HCT116 (cell line): ENCODE measurements at regions not wholly inside any gene's neighbourhood (a gene's known extent, or its start where the extent isn't known, plus 50 kb on each side); places are given as distances from the start of the nearest gene placed in this dataset.

ENCODE experiments used
- ATAC-seq: fragments of 200-7000 bp; cut with Tn5 transposase; 2 replicates; pipeline ENCODE4 v1.9.1; 2020; ENCODE audit warnings: mild to moderate bottlenecking, moderate library complexity
- BruUV-seq: library from RNA; stranded (reverse); fragments of 400-500 nt; replicated peaks from 2 replicates; lab custom pipeline; 2021; lab: Mats Ljungman, UMichigan
- CTCF ChIA-PET: fragments of 300-600 bp; sonication (Branson Sonifier 250); formaldehyde crosslinking; loops from one replicate; lab custom pipeline; 2021; ENCODE audit warnings: antibody characterized with exemption; lab: Charles Lee
- POLR2A ChIA-PET: fragments of 300-600, 350-600 bp; sonication (Branson Sonifier 250); formaldehyde crosslinking; loops from one replicate; lab custom pipeline; 2021; ENCODE audit warnings: antibody characterized with exemption; lab: Charles Lee
- RAD21 ChIA-PET, 2 experiments: fragments of 300-600 bp; sonication (Branson Sonifier 250); formaldehyde crosslinking; loops; one replicate each; lab custom pipeline; 2023; ENCODE audit warnings: low total read pairs in 2 of 2; ENCODE audit not compliant: uncharacterized antibody in 2 of 2, unreplicated experiment in 2 of 2, low non-redundant PET in 1 of 2; lab: Charles Lee
- DNase-seq: peaks from one replicate; pipeline ENCODE4 v3.0.0-alpha.2; 2010; ENCODE audit warnings: low read depth, low spot score
- H2AFZ ChIP-seq: fragments of 200-600 bp; shearing (Covaris generic), sonication (generic); 2 replicates; pipeline ENCODE4 v1.6.1; 2017; ENCODE audit warnings: low read depth, mixed run types, mixed read lengths, antibody characterized with exemption, low read length; ENCODE audit not compliant: poor library complexity, severe bottlenecking
- H3K27ac ChIP-seq: 2 replicates; pipeline ENCODE4 v1.5.1; 2012; ENCODE audit warnings: low read depth, low read length
- H3K27me3 ChIP-seq: fragments of 200-600 bp; sonication (generic); 2 replicates; pipeline ENCODE4 v1.6.1; 2016; ENCODE audit warnings: mixed run types, low read length, mixed read lengths; ENCODE audit not compliant: insufficient read depth
- H3K36me3 ChIP-seq, 2 experiments: fragments of 200-500 bp in 1 of 2; fragments of 200-600 bp in 1 of 2; sonication (Bioruptor generic) in 1 of 2; sonication (generic) in 1 of 2; 2 replicates each; pipeline versions ENCODE4 v1.5.1 to v1.6.1; 2014 to 2016; ENCODE audit warnings: low read length in 2 of 2, inconsistent platforms in 1 of 2, mixed read lengths in 1 of 2, mixed run types in 1 of 2; ENCODE audit not compliant: insufficient read depth in 2 of 2, control insufficient read depth in 1 of 2
- H3K4me1 ChIP-seq, 2 experiments: fragments of 200-600 bp in 1 of 2; sonication (generic) in 1 of 2; 2 replicates each; pipeline versions ENCODE4 v1.5.1 to v1.6.1; 2012 to 2017; ENCODE audit warnings: low read length in 2 of 2, inconsistent platforms in 1 of 2, mild to moderate bottlenecking in 1 of 2, mixed read lengths in 1 of 2, mixed run types in 1 of 2, moderate library complexity in 1 of 2; ENCODE audit not compliant: insufficient read depth in 2 of 2, control insufficient read depth in 1 of 2
- H3K4me2 ChIP-seq: fragments of 200-600 bp; sonication (generic); 2 replicates; pipeline ENCODE4 v1.6.1; 2017; ENCODE audit warnings: mixed run types, low read length, mixed read lengths
- H3K4me3 ChIP-seq, 2 experiments: fragments of 200-600 bp in 1 of 2; sonication (generic) in 1 of 2; replicated peaks in 1 of 2; 2 replicates each; pipeline ENCODE4 v1.5.1; 2011 to 2016; ENCODE audit warnings: low read length in 2 of 2, control low read depth in 1 of 2, low read depth in 1 of 2, mild to moderate bottlenecking in 1 of 2, mixed read lengths in 1 of 2, mixed run types in 1 of 2
- H3K79me2 ChIP-seq: fragments of 200-600 bp; sonication (generic); 2 replicates; pipeline ENCODE4 v1.6.1; 2017; ENCODE audit warnings: mild to moderate bottlenecking, mixed run types, low read length, moderate library complexity, mixed read lengths; ENCODE audit not compliant: insufficient read depth
- H3K9ac ChIP-seq: fragments of 200-600 bp; sonication (generic); 2 replicates; pipeline ENCODE4 v1.6.1; 2016; ENCODE audit warnings: low read length, mixed read lengths
- H3K9me2 ChIP-seq: fragments of 200-600 bp; sonication (generic), shearing (Covaris generic); 2 replicates; pipeline ENCODE4 v1.6.1; 2017; ENCODE audit warnings: mixed run types, mild to moderate bottlenecking, moderate library complexity; ENCODE audit not compliant: insufficient read depth
- H3K9me3 ChIP-seq, 2 experiments: fragments of 200-500 bp in 1 of 2; fragments of 200-600 bp in 1 of 2; sonication (Bioruptor generic) in 1 of 2; sonication (generic) in 1 of 2; 2 replicates each; pipeline ENCODE4 v1.6.1; 2014 to 2017; ENCODE audit warnings: low read length in 2 of 2, mixed read lengths in 2 of 2, inconsistent platforms in 1 of 2, low read depth in 1 of 2, mild to moderate bottlenecking in 1 of 2, mixed run types in 1 of 2, moderate library complexity in 1 of 2; ENCODE audit not compliant: control insufficient read depth in 1 of 2, insufficient read depth in 1 of 2
- H4K20me1 ChIP-seq: fragments of 200-600 bp; sonication (generic), shearing (Covaris generic); 2 replicates; pipeline ENCODE4 v1.6.1; 2017; ENCODE audit warnings: mixed run types, mild to moderate bottlenecking, moderate library complexity; ENCODE audit not compliant: insufficient read depth
- CBX3 ChIP-seq: IDR thresholded peaks from 2 replicates; pipeline ENCODE4 v1.6.1; 2012; ENCODE audit warnings: low read depth
- CEBPB ChIP-seq: IDR thresholded peaks from 2 replicates; pipeline ENCODE4 v1.6.1; 2012; ENCODE audit warnings: low read depth
- EZH2 ChIP-seq: fragments of 200-600 bp; sonication (generic); IDR thresholded peaks from 2 replicates; pipeline ENCODE4 v1.6.1; 2017; ENCODE audit warnings: antibody characterized with exemption, mixed run types
- EZH2phosphoT487 ChIP-seq: fragments of 200-600 bp; IDR thresholded peaks from 2 replicates; pipeline ENCODE4 v1.6.1; 2018; ENCODE audit warnings: antibody characterized with exemption, borderline replicate concordance
- FOSL1 ChIP-seq: IDR thresholded peaks from 2 replicates; pipeline ENCODE4 v1.6.1; 2012; ENCODE audit warnings: low read depth
- JUND ChIP-seq: IDR thresholded peaks from 2 replicates; pipeline ENCODE4 v1.6.1; 2012
- POLR2A ChIP-seq: IDR thresholded peaks from 2 replicates; pipeline ENCODE4 v1.7.0; 2011; ENCODE audit warnings: borderline replicate concordance; ENCODE audit not compliant: insufficient read depth, insufficient read length; ENCODE audit errors: extremely low read depth
- POLR2AphosphoS5 ChIP-seq: IDR thresholded peaks from 2 replicates; pipeline ENCODE4 v1.6.1; 2011; ENCODE audit warnings: mild to moderate bottlenecking, low read depth, low read length, moderate library complexity
- SP1 ChIP-seq: IDR thresholded peaks from 2 replicates; pipeline ENCODE4 v1.6.1; 2012; ENCODE audit warnings: low read depth
- SRF ChIP-seq: IDR thresholded peaks from 2 replicates; pipeline ENCODE4 v1.6.1; 2012; ENCODE audit warnings: low read depth
- TCF7L2 ChIP-seq: IDR thresholded peaks from 2 replicates; pipeline ENCODE4 v1.7.0; 2011; ENCODE audit warnings: borderline replicate concordance, inconsistent platforms; ENCODE audit not compliant: insufficient read depth, insufficient read length; ENCODE audit errors: extremely low read depth
- YY1 ChIP-seq: IDR thresholded peaks from 2 replicates; pipeline ENCODE4 v1.6.1; 2011; ENCODE audit warnings: low read length, low read depth, moderate library complexity, mild to moderate bottlenecking; ENCODE audit not compliant: insufficient replicate concordance; ENCODE audit errors: extremely low read depth
- ZFX ChIP-seq: fragments of 450-650 bp; IDR thresholded peaks from 2 replicates; pipeline ENCODE4 v1.6.1; 2017
- intact Hi-C: fragments of 100-400 bp; cut with micrococcal nuclease; formaldehyde crosslinking; loops from 2 replicates; pipeline ENCODE4 v1.10.0; 2022
- TF ChIP-seq, protein P1 (sequence below): IDR thresholded peaks from 2 replicates; pipeline ENCODE4 v1.6.1; 2012
- TF ChIP-seq, protein P2 (sequence below): IDR thresholded peaks from 2 replicates; pipeline ENCODE4 v1.6.1; 2011; ENCODE audit warnings: mild to moderate bottlenecking, low read length, moderate library complexity; ENCODE audit not compliant: insufficient replicate concordance; ENCODE audit errors: extremely low read depth
- TF ChIP-seq, protein P3 (sequence below): IDR thresholded peaks from 2 replicates; pipeline ENCODE4 v1.6.1; 2012
- TF ChIP-seq, protein P4 (sequence below): IDR thresholded peaks from 2 replicates; pipeline ENCODE4 v1.6.1; 2012; ENCODE audit warnings: low read depth
- TF ChIP-seq, protein P5 (sequence below), 3 experiments: fragments of 200-600 bp in 1 of 3; sonication (generic) in 1 of 3; IDR thresholded peaks in 2 of 3; conservative IDR thresholded peaks in 1 of 3; 2 replicates each; pipeline ENCODE4 v1.5.1; 2012 to 2017; ENCODE audit warnings: low read depth in 2 of 3, low read length in 2 of 3, antibody characterized with exemption in 1 of 3, borderline replicate concordance in 1 of 3, control low read depth in 1 of 3, mild to moderate bottlenecking in 1 of 3, mixed read lengths in 1 of 3, mixed run types in 1 of 3, moderate library complexity in 1 of 3; ENCODE audit not compliant: insufficient read depth in 1 of 3

DNA sequence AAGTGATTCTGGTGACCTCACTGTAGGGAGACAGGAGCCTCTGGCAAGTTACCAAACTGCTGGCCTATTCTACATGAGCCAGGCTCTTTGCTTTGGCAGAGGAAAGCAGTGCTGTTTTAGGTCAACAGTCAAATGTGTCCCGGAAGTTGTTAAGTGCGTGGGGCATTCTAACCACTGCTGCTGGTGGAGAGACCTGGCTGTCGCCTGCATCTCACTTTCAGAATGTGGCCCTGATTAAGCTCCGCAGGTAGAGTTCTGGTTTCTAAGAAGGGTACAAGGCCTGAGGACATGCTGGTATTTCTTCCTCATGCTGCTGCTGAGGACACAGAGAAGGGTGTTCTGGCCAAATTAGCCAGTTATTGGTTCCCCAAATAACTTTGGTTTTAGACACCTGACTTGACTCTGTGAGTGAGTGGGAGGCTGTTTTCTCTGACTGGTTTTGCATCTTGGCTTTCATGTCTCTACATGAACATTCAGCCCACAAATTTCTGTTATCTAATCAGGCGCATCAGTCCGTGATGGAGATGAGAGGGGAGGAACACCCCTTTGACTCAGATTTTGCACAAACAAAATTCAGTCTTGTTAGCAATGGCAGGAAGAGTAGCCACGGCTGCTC is 120.8 kb downstream of the LMO4 start:
- intact Hi-C loops: no loop called here
- no peak overlapping the region for H3K4me2 ChIP-seq
- TF ChIP-seq CBX3 (no peak), ZFX (no peak), FOSL1 (no peak), JUND (no peak), TCF7L2 (no peak), POLR2AphosphoS5 (no peak), POLR2A (no peak), SRF (no peak), YY1 (no peak), SP1 (no peak), EZH2 (no peak), EZH2phosphoT487 (no peak), CEBPB (no peak)
- TF ChIP-seq, protein P1, sequence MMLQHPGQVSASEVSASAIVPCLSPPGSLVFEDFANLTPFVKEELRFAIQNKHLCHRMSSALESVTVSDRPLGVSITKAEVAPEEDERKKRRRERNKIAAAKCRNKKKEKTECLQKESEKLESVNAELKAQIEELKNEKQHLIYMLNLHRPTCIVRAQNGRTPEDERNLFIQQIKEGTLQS: no peak
- TF ChIP-seq, protein P2, sequence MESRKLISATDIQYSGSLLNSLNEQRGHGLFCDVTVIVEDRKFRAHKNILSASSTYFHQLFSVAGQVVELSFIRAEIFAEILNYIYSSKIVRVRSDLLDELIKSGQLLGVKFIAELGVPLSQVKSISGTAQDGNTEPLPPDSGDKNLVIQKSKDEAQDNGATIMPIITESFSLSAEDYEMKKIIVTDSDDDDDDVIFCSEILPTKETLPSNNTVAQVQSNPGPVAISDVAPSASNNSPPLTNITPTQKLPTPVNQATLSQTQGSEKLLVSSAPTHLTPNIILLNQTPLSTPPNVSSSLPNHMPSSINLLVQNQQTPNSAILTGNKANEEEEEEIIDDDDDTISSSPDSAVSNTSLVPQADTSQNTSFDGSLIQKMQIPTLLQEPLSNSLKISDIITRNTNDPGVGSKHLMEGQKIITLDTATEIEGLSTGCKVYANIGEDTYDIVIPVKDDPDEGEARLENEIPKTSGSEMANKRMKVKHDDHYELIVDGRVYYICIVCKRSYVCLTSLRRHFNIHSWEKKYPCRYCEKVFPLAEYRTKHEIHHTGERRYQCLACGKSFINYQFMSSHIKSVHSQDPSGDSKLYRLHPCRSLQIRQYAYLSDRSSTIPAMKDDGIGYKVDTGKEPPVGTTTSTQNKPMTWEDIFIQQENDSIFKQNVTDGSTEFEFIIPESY: no peak
- TF ChIP-seq, protein P3, sequence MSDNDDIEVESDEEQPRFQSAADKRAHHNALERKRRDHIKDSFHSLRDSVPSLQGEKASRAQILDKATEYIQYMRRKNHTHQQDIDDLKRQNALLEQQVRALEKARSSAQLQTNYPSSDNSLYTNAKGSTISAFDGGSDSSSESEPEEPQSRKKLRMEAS: no peak
- TF ChIP-seq, protein P4, sequence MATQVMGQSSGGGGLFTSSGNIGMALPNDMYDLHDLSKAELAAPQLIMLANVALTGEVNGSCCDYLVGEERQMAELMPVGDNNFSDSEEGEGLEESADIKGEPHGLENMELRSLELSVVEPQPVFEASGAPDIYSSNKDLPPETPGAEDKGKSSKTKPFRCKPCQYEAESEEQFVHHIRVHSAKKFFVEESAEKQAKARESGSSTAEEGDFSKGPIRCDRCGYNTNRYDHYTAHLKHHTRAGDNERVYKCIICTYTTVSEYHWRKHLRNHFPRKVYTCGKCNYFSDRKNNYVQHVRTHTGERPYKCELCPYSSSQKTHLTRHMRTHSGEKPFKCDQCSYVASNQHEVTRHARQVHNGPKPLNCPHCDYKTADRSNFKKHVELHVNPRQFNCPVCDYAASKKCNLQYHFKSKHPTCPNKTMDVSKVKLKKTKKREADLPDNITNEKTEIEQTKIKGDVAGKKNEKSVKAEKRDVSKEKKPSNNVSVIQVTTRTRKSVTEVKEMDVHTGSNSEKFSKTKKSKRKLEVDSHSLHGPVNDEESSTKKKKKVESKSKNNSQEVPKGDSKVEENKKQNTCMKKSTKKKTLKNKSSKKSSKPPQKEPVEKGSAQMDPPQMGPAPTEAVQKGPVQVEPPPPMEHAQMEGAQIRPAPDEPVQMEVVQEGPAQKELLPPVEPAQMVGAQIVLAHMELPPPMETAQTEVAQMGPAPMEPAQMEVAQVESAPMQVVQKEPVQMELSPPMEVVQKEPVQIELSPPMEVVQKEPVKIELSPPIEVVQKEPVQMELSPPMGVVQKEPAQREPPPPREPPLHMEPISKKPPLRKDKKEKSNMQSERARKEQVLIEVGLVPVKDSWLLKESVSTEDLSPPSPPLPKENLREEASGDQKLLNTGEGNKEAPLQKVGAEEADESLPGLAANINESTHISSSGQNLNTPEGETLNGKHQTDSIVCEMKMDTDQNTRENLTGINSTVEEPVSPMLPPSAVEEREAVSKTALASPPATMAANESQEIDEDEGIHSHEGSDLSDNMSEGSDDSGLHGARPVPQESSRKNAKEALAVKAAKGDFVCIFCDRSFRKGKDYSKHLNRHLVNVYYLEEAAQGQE: no peak
- TF ChIP-seq, protein P5, sequence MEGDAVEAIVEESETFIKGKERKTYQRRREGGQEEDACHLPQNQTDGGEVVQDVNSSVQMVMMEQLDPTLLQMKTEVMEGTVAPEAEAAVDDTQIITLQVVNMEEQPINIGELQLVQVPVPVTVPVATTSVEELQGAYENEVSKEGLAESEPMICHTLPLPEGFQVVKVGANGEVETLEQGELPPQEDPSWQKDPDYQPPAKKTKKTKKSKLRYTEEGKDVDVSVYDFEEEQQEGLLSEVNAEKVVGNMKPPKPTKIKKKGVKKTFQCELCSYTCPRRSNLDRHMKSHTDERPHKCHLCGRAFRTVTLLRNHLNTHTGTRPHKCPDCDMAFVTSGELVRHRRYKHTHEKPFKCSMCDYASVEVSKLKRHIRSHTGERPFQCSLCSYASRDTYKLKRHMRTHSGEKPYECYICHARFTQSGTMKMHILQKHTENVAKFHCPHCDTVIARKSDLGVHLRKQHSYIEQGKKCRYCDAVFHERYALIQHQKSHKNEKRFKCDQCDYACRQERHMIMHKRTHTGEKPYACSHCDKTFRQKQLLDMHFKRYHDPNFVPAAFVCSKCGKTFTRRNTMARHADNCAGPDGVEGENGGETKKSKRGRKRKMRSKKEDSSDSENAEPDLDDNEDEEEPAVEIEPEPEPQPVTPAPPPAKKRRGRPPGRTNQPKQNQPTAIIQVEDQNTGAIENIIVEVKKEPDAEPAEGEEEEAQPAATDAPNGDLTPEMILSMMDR (IDR thresholded peaks at IDR 0.05 in 2 of 3, conservative IDR thresholded peaks at IDR 0.05 in 1 of 3; ENCODE audit: borderline replicate concordance in 1 of 3, insufficient read depth in 1 of 3, low read depth in 2 of 3, low read length in 2 of 3): no peak
- H3K4me3 ChIP-seq: no peak overlapping the region
- H4K20me1 ChIP-seq: no peaks in the 10 kb centered on the region
- DNase-seq: no peak
- H3K27me3 ChIP-seq: no peaks in the 10 kb centered on the region
- H3K4me1 ChIP-seq: no peaks in the 10 kb centered on the region
- no TSS peak for BruUV-seq
- POLR2A ChIA-PET: no interaction called here
- no peak overlapping the region for H2AFZ ChIP-seq
- ATAC-seq: no peak
- H3K36me3 ChIP-seq: no peaks in the 10 kb centered on the region
- H3K79me2 ChIP-seq: no peaks in the 10 kb centered on the region
- no peaks in the 10 kb centered on the region for H3K9me2 ChIP-seq
- no peaks in the 10 kb centered on the region for H3K9me3 ChIP-seq
- CTCF ChIA-PET: no interaction called here
- RAD21 ChIA-PET: no interaction called here
- no peak overlapping the region for H3K27ac ChIP-seq
- H3K9ac ChIP-seq: no peak overlapping the region
